ENCODE measurements at regions not wholly inside any gene's neighbourhood (a gene's known extent, or its start where the extent isn't known, plus 50 kb on each side); places are given as distances from the start of the nearest gene placed in this dataset.

- H3K36me3 ChIP-seq (ENCODE audit: low read depth, missing control alignments), result no peaks in the 10 kb centered on the region
- intact Hi-C loops (cut with DNase I; ENCODE audit: low total_unique reads), result no loop called here
- no peaks in the 10 kb centered on the region for H3K4me1 ChIP-seq
- DNase-seq, result no peak
- TF ChIP-seq CTCF (IDR thresholded peaks at IDR 0.05) (no peak), POLR2A (IDR thresholded peaks at IDR 0.05) (no peak)
- no peak overlapping the region for H3K4me3 ChIP-seq
- H3K9me3 ChIP-seq, result no peaks in the 10 kb centered on the region
- H3K27ac ChIP-seq, result no peak overlapping the region
- no peaks in the 10 kb centered on the region for H3K27me3 ChIP-seq
- WGBS, 2 donors, result 93 to 98% methylated on average over 2 of the region's 2 CpGs
Measured at GRCh38 chr11:112715056-112715455, 246.2 kb upstream of the NCAM1 start.

GRCh38 chr11:112718483-112718882, 242.7 kb upstream of the NCAM1 start:
- DNase-seq, result no peak
- Histone ChIP-seq H3K4me3 (no peak overlapping the region), H3K27me3 (no peaks in the 10 kb centered on the region), H3K9me3 (no peaks in the 10 kb centered on the region), H3K4me1 (no peaks in the 10 kb centered on the region), H3K27ac (no peak overlapping the region), H3K36me3 (ENCODE audit: low read depth, missing control alignments) (no peaks in the 10 kb centered on the region)
- TF ChIP-seq CTCF (IDR thresholded peaks at IDR 0.05) (no peak), POLR2A (IDR thresholded peaks at IDR 0.05) (no peak)
- intact Hi-C loops (cut with DNase I; ENCODE audit: low total_unique reads), result no loop called here
- WGBS, 2 donors, result 33 to 90% methylated on average over 1 of the region's 1 CpG

- no peaks in the 10 kb centered on the region for H3K4me1 ChIP-seq
- no peaks in the 10 kb centered on the region for H3K9me3 ChIP-seq
- WGBS, 2 donors, result 90 to 94% methylated on average over 11 of the region's 11 CpGs
- TF ChIP-seq POLR2A (IDR thresholded peaks at IDR 0.05) (no peak), CTCF (IDR thresholded peaks at IDR 0.05) (no peak)
- DNase-seq, result no peak
- intact Hi-C loops (cut with DNase I; ENCODE audit: low total_unique reads), result no loop called here
- no peak overlapping the region for H3K27ac ChIP-seq
- H3K27me3 ChIP-seq, result no peaks in the 10 kb centered on the region
- no peak overlapping the region for H3K4me3 ChIP-seq
- no peaks in the 10 kb centered on the region for H3K36me3 ChIP-seq (ENCODE audit: low read depth, missing control alignments)
Measured at GRCh38 chr11:112719736-112720525, 241.3 kb upstream of the NCAM1 start.

- intact Hi-C loops (cut with DNase I; ENCODE audit: low total_unique reads), result no loop called here
- Histone ChIP-seq H3K27ac (no peak overlapping the region), H3K9me3 (no peaks in the 10 kb centered on the region), H3K4me1 (no peaks in the 10 kb centered on the region), H3K36me3 (ENCODE audit: low read depth, missing control alignments) (no peaks in the 10 kb centered on the region), H3K4me3 (no peak overlapping the region), H3K27me3 (no peaks in the 10 kb centered on the region)
- DNase-seq, result no peak
- no peak for TF ChIP-seq POLR2A (IDR thresholded peaks at IDR 0.05)
- TF ChIP-seq CTCF (IDR thresholded peaks at IDR 0.05), result no peak
- 67 to 71% methylated on average over 2 of the region's 2 CpGs for WGBS, 2 donors
Measured at GRCh38 chr11:112722148-112722547, 239.1 kb upstream of the NCAM1 start.

- Histone ChIP-seq H3K27ac (no peak overlapping the region), H3K36me3 (ENCODE audit: low read depth, missing control alignments) (no peaks in the 10 kb centered on the region), H3K4me1 (no peaks in the 10 kb centered on the region), H3K27me3 (no peaks in the 10 kb centered on the region), H3K9me3 (no peaks in the 10 kb centered on the region), H3K4me3 (no peak overlapping the region)
- DNase-seq, result no peak
- intact Hi-C loops (cut with DNase I; ENCODE audit: low total_unique reads), result no loop called here
- TF ChIP-seq CTCF (IDR thresholded peaks at IDR 0.05) (no peak), POLR2A (IDR thresholded peaks at IDR 0.05) (no peak)
- WGBS, 2 donors, result 68 to 79% methylated on average over 4 of the region's 4 CpGs
Measured at GRCh38 chr11:112722876-112723275, 238.3 kb upstream of the NCAM1 start.

Data from testis (tissue), 2 donors.